SJCRH30 (cell line): ENCODE measurements at regions not wholly inside any gene's neighbourhood (a gene's known extent, or its start where the extent isn't known, plus 50 kb on each side); places are given as distances from the start of the nearest gene placed in this dataset.
"Not testable (repeated sequence)": the region's sequence is repeated elsewhere in the genome, so short reads cannot be mapped to it uniquely, and the experiment has no call there.

Experiments
- DNase-seq, 2 experiments: peaks; one replicate each; pipeline ENCODE4 v3.0.0-alpha.2; 2015 to 2020
- H3K27ac ChIP-seq: fragments of 250-450 bp; sonication (Bioruptor Pico); 2 replicates; pipeline ENCODE4 v1.5.1; 2020; ENCODE audit warnings: mild to moderate bottlenecking, moderate library complexity
- H3K27me3 ChIP-seq: fragments of 250-450 bp; sonication (Bioruptor Pico); 2 replicates; pipeline ENCODE4 v1.5.1; 2020; ENCODE audit warnings: mild to moderate bottlenecking, moderate library complexity
- H3K36me3 ChIP-seq: fragments of 250-450 bp; sonication (Bioruptor Pico); 2 replicates; pipeline ENCODE4 v1.5.1; 2020; ENCODE audit warnings: mild to moderate bottlenecking, moderate library complexity
- H3K4me1 ChIP-seq: fragments of 250-450 bp; sonication (Bioruptor Pico); 2 replicates; pipeline ENCODE4 v1.5.1; 2020; ENCODE audit warnings: mild to moderate bottlenecking, moderate library complexity
- H3K4me3 ChIP-seq: fragments of 250-450 bp; sonication (Bioruptor Pico); 2 replicates; pipeline ENCODE4 v1.5.1; 2020; ENCODE audit warnings: mild to moderate bottlenecking, moderate library complexity
- H3K9me3 ChIP-seq: fragments of 250-450 bp; sonication (Bioruptor Pico); replicated peaks from 2 replicates; pipeline ENCODE4 v1.5.1; 2020; ENCODE audit warnings: mild to moderate bottlenecking, moderate library complexity

- no peak overlapping the region for H3K27ac ChIP-seq
- no peaks in the 10 kb centered on the region for H3K27me3 ChIP-seq
- H3K4me1 ChIP-seq = no peaks in the 10 kb centered on the region
- no peak for DNase-seq
- H3K9me3 ChIP-seq = no peaks in the 10 kb centered on the region
- no peak overlapping the region for H3K4me3 ChIP-seq
- H3K36me3 ChIP-seq = no peaks in the 10 kb centered on the region
Observed at GRCh38 chr4:13793020-13793710, 165.6 kb upstream of the BOD1L1 start.

GRCh38 chr4:13794819-13795565 is 167.5 kb upstream of the BOD1L1 start:
- no peak for DNase-seq
- Histone ChIP-seq H3K36me3 (no peaks in the 10 kb centered on the region), H3K4me3 (no peak overlapping the region), H3K4me1 (no peaks in the 10 kb centered on the region), H3K9me3 (no peaks in the 10 kb centered on the region), H3K27me3 (no peaks in the 10 kb centered on the region), H3K27ac (no peak overlapping the region)

DNA sequence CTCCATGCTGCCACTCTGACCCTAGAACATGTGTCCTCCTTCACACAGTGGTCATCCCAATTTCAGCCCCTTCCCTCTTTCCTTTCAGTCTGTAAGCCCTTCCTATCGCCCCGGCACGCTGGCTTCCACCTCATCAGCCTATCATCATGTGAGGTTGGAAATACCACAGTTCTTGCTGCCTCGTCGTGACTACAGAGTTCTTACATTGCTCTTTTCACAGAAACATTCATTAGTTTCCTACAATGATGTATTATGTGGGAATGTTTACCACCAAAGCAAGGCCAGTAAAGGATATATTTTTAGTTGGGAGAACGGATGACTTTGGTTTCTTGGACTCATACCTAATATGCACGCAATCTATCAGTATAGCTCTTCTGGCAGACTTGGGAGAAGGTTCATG is 169.5 kb upstream of the BOD1L1 start:
- Histone ChIP-seq H3K4me1 (no peaks in the 10 kb centered on the region), H3K27me3 (no peaks in the 10 kb centered on the region), H3K4me3 (no peak overlapping the region), H3K36me3 (no peaks in the 10 kb centered on the region), H3K27ac (no peak overlapping the region), H3K9me3 (no peaks in the 10 kb centered on the region)
- DNase-seq = no peak

DNA sequence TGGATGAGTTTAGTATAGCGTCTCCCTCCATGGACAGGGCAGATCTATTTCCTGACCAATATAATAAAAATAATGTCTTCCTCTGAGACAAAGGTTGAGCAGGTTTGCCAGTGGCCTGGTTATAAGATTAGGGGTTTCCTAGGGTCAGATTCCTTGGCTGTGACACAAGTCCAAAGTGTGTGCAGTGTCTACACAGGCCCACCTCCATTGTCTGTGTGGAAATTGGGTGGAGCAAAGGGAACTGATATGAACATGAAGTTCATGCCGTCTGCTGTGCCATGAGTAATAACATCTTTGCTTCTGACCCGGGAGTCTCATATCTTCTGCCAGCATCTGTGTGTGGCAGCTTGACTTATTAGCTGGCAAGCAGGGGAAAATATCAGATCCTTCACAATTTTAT is 187.7 kb upstream of the BOD1L1 start:
- no peaks in the 10 kb centered on the region for H3K27me3 ChIP-seq
- no peak overlapping the region for H3K27ac ChIP-seq
- no peak overlapping the region for H3K4me3 ChIP-seq
- DNase-seq = no peak
- no peaks in the 10 kb centered on the region for H3K9me3 ChIP-seq
- no peaks in the 10 kb centered on the region for H3K4me1 ChIP-seq
- no peaks in the 10 kb centered on the region for H3K36me3 ChIP-seq

GRCh38 chr4:13816472-13816871 is 188.9 kb upstream of the BOD1L1 start:
- no peaks in the 10 kb centered on the region for H3K27me3 ChIP-seq
- no peak for DNase-seq
- H3K27ac ChIP-seq = no peak overlapping the region
- no peak overlapping the region for H3K4me3 ChIP-seq
- no peaks in the 10 kb centered on the region for H3K36me3 ChIP-seq
- H3K4me1 ChIP-seq = no peaks in the 10 kb centered on the region
- no peaks in the 10 kb centered on the region for H3K9me3 ChIP-seq

DNA sequence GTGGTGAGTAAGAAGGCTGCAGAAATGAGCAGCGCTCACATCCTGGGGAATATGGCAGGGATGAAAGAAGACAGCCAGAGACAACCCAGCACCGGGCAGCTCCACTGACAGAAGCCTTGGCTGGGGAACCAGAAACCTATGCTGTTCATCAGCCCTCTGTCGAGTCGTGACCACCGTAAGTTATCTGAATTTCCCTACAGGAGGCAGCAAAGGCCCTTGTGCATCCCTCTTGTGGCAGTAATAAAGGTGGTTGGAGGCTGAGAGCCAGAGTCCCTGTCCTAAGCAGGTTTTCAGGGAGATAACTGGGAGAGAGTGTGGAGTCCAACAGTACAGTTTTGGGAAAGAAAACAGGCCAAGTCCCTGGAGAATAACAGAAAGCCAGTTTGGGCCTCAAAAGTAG is 194.0 kb upstream of the BOD1L1 start:
- Histone ChIP-seq H3K27me3 (no peaks in the 10 kb centered on the region), H3K4me3 (no peak overlapping the region), H3K36me3 (no peaks in the 10 kb centered on the region), H3K4me1 (no peaks in the 10 kb centered on the region), H3K27ac (no peak overlapping the region), H3K9me3 (peaks cover 4% of the 10 kb centered on the region; the same call in 1 of the 2 replicates)
- no peak for DNase-seq

GRCh38 chr4:13825822-13826221 is 198.3 kb upstream of the BOD1L1 start:
- not testable (repeated sequence) for H3K9me3 ChIP-seq, DNase-seq, H3K4me3 ChIP-seq, H3K27ac ChIP-seq, H3K27me3 ChIP-seq, H3K4me1 ChIP-seq, H3K36me3 ChIP-seq

DNA sequence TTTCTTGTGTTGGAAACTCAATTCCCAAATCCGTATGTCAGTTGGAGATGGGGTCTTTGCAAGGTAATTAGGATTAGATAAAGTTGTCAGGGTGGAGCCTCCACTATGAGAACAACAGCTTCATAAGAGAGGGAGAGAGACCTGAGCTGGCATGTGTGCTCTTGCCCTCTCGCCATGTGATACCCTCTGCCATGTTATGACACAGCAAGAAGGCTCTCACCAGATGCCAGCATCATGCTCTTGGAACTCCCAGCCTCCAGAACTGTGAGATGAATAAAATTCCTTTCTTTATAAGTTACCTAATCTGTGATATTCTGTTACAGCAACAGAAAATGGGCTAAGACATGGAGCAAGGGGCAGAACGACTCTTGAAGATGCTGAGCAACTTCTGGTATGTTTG is 201.9 kb upstream of the BOD1L1 start:
- H3K9me3 ChIP-seq = peaks cover under 1% of the 10 kb centered on the region; the same call in 1 of the 2 replicates
- H3K27ac ChIP-seq = no peak overlapping the region
- no peaks in the 10 kb centered on the region; the same call in 1 of the 2 replicates for H3K27me3 ChIP-seq
- H3K36me3 ChIP-seq = no peaks in the 10 kb centered on the region
- no peaks in the 10 kb centered on the region for H3K4me1 ChIP-seq
- DNase-seq = no peak
- no peak overlapping the region for H3K4me3 ChIP-seq

DNA sequence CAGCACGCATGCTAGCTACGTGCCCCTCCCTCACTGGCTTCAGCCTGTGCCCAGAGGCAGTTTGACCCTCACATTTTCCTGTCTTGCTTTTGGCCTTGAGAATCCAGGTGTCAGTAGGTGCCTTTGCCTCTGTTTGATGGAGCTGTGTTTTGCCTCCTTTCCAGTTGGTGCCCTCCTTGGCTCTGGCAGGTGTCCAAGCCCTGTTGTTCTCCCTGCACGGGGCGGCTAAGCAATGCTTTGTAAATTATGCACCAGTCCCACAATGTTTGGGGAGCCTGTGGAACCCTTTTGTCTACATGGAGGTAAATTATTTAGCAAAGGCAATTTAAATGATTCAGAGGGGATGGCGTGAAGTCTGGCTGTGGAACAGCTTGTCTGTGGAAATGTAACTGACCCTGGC is 202.9 kb upstream of the BOD1L1 start:
- Histone ChIP-seq H3K36me3 (no peaks in the 10 kb centered on the region), H3K9me3 (no peaks in the 10 kb centered on the region), H3K4me1 (no peaks in the 10 kb centered on the region), H3K27me3 (no peaks in the 10 kb centered on the region; the same call in 1 of the 2 replicates), H3K4me3 (no peak overlapping the region), H3K27ac (no peak overlapping the region)
- DNase-seq = no peak

GRCh38 chr4:13833171-13833804 is 205.8 kb upstream of the BOD1L1 start:
- Histone ChIP-seq H3K27ac (no peak overlapping the region), H3K4me3 (no peak overlapping the region), H3K36me3 (no peaks in the 10 kb centered on the region), H3K27me3 (peaks cover 3% of the 10 kb centered on the region; the same call in 1 of the 2 replicates), H3K4me1 (no peaks in the 10 kb centered on the region), H3K9me3 (no peaks in the 10 kb centered on the region)
- DNase-seq = no peak

GRCh38 chr4:13836946-13837912 is 209.7 kb upstream of the BOD1L1 start:
- Histone ChIP-seq H3K4me1 (no peaks in the 10 kb centered on the region), H3K36me3 (no peaks in the 10 kb centered on the region), H3K27me3 (peaks cover 7% of the 10 kb centered on the region), H3K4me3 (no peak overlapping the region), H3K9me3 (no peaks in the 10 kb centered on the region), H3K27ac (no peak overlapping the region)
- no peak for DNase-seq

GRCh38 chr4:13840502-13841190 is 213.1 kb upstream of the BOD1L1 start:
- H3K27ac ChIP-seq = no peak overlapping the region
- no peak for DNase-seq
- no peaks in the 10 kb centered on the region for H3K36me3 ChIP-seq
- H3K27me3 ChIP-seq = peaks cover 7% of the 10 kb centered on the region; the same call in 1 of the 2 replicates
- H3K9me3 ChIP-seq = no peaks in the 10 kb centered on the region
- H3K4me1 ChIP-seq = no peaks in the 10 kb centered on the region
- H3K4me3 ChIP-seq = no peak overlapping the region

DNA sequence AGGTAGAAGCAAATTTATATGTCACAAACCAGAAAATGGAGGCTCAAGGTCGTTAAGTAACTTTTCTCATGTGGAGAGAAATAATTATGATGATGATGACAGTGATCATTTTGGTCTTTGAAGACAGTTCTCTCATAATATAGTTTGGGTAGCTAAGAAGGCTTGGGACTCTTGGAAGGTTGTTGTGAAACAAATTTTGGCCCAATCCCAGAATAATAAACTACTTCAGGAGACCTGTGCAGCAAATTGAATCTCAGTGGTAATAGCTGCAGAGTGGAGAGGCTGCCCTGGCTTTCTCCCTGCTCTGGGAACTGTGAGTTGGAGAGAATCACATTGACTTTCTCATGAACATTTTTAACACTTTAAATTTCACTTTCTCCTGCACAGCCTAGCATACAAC is 217.2 kb upstream of the BOD1L1 start:
- peaks cover 6% of the 10 kb centered on the region; the same call in 1 of the 2 replicates for H3K27me3 ChIP-seq
- H3K4me1 ChIP-seq = no peaks in the 10 kb centered on the region
- H3K36me3 ChIP-seq = no peaks in the 10 kb centered on the region
- DNase-seq = no peak
- H3K9me3 ChIP-seq = no peaks in the 10 kb centered on the region
- no peak overlapping the region for H3K27ac ChIP-seq
- no peak overlapping the region for H3K4me3 ChIP-seq

GRCh38 chr4:13849778-13850177 is 222.3 kb upstream of the BOD1L1 start:
- Histone ChIP-seq H3K9me3 (no peaks in the 10 kb centered on the region), H3K36me3 (no peaks in the 10 kb centered on the region), H3K4me3 (no peak overlapping the region), H3K27me3 (peaks cover 6% of the 10 kb centered on the region; the same call in 1 of the 2 replicates), H3K4me1 (no peaks in the 10 kb centered on the region), H3K27ac (no peak overlapping the region)
- no peak for DNase-seq
